ENCODE measurements at regions not wholly inside any gene's neighbourhood (a gene's known extent, or its start where the extent isn't known, plus 50 kb on each side); places are given as distances from the start of the nearest gene placed in this dataset.
"Not testable (repeated sequence)": the region's sequence is repeated elsewhere in the genome, so short reads cannot be mapped to it uniquely, and the experiment has no call there.

DNA sequence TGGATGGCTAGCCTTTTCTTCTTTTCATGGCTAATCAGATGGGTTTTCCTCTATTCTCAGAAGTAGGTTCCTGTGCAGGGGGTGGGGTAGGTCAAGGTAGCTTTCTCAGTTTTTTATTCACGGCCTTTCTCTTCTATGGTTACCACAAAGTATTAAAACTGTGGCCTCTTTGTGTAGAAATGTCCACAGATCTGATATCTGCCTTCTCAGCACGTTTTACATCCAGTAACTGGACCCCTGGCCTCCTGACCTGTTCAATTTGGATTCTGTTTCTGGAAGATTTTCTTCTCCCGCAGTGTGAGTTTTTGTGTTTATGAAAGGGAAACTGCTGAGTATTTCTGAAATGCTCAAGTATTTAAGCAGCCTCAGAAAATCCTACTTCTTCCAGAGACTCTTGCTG, 688.5 kb downstream of the RAPGEF2 start:
- no peak overlapping the region for H3K27ac ChIP-seq (ENCODE audit: low read length)
- no peaks in the 10 kb centered on the region for H3K4me1 ChIP-seq (ENCODE audit: insufficient read depth, low read length)

DNA sequence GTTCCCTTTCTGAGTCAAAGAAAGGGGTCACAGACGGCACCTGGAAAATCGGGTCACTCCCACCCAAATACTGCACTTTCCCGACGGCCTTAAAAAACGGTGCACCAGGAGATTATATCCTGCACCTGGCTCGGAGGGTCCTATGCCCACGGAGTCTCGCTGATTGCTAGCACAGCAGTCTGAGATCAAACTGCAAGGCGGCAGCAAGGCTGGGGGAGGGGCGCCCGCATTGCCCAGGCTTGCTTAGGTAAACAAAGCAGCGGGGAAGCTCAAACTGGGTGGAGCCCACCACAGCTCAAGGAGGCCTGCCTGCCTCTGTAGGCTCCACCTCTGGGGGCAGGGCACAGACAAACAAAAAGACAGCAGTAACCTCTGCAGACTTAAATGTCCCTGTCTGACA, 701.7 kb downstream of the RAPGEF2 start:
- not testable (repeated sequence) for H3K4me1 ChIP-seq (ENCODE audit: insufficient read depth, low read length); H3K27me3 ChIP-seq (ENCODE audit: insufficient read depth, low read length); H3K36me3 ChIP-seq (ENCODE audit: insufficient read depth, low read depth, low read length); H3K4me3 ChIP-seq (ENCODE audit: low read length); H3K27ac ChIP-seq (ENCODE audit: low read length); H3K9me3 ChIP-seq (ENCODE audit: insufficient read depth, low read depth, low read length); H3K9ac ChIP-seq (ENCODE audit: low read depth, low read length)

More for the DNA sequence above, 688.5 kb downstream of the RAPGEF2 start:
- no peaks in the 10 kb centered on the region for H3K27me3 ChIP-seq (ENCODE audit: insufficient read depth, low read length)
- H3K9ac ChIP-seq (ENCODE audit: low read depth, low read length) = no peak overlapping the region
- H3K36me3 ChIP-seq (ENCODE audit: insufficient read depth, low read depth, low read length) = no peaks in the 10 kb centered on the region
- no peak overlapping the region for H3K4me3 ChIP-seq (ENCODE audit: low read length)
- no peaks in the 10 kb centered on the region for H3K9me3 ChIP-seq (ENCODE audit: insufficient read depth, low read depth, low read length)

DNA sequence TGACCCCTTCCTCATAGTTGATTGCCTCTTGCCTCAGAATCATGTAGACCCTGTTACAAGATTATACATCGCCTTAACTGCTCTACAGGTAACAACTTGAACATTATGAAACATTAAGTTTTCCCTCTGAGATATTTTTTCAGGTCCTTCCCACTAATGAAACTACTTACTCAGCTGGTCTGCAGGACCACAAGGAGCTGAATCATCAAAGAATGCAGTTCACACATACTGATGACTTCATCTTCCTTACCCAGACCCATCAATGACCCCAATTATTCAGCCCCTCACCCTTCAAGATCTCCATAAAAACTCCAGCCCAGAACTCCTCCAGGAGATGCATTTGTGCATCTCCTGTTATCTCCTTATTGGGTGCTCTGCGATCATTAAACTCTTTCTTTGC, 720.9 kb downstream of the RAPGEF2 start:
- Histone ChIP-seq H3K9me3 (ENCODE audit: insufficient read depth, low read depth, low read length) (no peaks in the 10 kb centered on the region), H3K4me3 (ENCODE audit: low read length) (no peak overlapping the region), H3K9ac (ENCODE audit: low read depth, low read length) (no peak overlapping the region), H3K27ac (ENCODE audit: low read length) (no peak overlapping the region), H3K36me3 (ENCODE audit: insufficient read depth, low read depth, low read length) (no peaks in the 10 kb centered on the region), H3K27me3 (ENCODE audit: insufficient read depth, low read length) (no peaks in the 10 kb centered on the region), H3K4me1 (ENCODE audit: insufficient read depth, low read length) (no peaks in the 10 kb centered on the region)

DNA sequence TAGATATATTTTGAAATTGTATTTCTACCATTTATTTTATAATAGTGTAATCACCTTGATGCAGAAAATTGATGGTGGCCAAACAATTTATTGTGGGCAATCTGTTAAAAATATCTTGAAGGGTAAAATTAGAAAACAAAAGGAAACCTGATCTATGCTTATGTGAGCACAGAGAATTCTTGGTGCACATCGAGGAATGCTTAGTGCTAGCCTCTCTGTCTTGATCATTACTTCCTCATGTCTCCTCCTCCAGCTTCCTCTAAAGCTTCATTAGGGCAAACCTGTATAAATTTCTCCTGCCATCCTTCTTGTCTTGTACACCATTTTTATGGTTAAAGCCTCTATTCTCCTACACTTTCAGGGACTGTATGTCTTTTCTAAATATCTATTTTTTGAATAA, 725.8 kb downstream of the RAPGEF2 start:
- Histone ChIP-seq H3K27me3 (ENCODE audit: insufficient read depth, low read length) (no peaks in the 10 kb centered on the region), H3K4me3 (ENCODE audit: low read length) (no peak overlapping the region), H3K4me1 (ENCODE audit: insufficient read depth, low read length) (no peaks in the 10 kb centered on the region), H3K9me3 (ENCODE audit: insufficient read depth, low read depth, low read length) (no peaks in the 10 kb centered on the region), H3K36me3 (ENCODE audit: insufficient read depth, low read depth, low read length) (no peaks in the 10 kb centered on the region), H3K9ac (ENCODE audit: low read depth, low read length) (no peak overlapping the region), H3K27ac (ENCODE audit: low read length) (no peak overlapping the region)

DNA sequence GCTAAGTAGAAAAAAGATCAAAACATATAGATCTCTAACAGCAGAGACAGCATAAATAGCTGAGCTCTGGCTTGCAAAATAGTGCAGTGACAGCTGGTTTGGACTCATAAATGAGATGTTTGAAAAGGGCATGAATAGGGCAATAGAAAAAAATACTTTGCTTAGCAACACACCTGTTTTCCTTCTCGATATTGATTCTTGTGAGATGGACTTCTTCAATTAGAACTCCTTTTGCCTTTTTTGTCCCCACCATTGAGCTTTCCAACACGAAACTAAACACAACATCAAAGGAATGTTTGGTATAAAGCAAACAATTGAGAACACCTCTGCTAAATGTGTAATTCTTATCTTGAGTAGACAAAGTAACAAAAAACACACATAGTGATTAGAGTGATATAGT, 726.3 kb downstream of the RAPGEF2 start:
- no peak overlapping the region for H3K9ac ChIP-seq (ENCODE audit: low read depth, low read length)

DNA sequence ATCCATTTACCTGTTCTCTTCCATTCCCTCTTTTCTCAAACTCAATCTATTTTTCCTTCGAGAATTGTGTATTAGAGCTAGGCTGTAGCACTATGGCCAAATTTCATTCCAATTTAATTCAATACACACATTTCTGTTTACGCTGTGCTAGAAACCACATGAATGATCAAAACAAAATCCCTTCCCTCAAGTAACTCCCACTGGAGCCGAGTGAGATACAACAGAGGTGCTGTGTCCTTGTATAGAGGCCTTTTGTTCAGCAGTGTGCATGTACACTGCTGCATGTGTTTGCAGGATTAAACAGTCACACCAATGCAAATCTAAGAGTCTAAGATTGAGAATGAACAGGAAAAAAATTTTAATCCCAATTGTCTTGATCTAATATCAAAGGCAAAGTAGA, 734.2 kb downstream of the RAPGEF2 start:
- no peak overlapping the region for H3K9ac ChIP-seq (ENCODE audit: low read depth, low read length)
- H3K36me3 ChIP-seq (ENCODE audit: insufficient read depth, low read depth, low read length) = no peaks in the 10 kb centered on the region
- no peaks in the 10 kb centered on the region for H3K27me3 ChIP-seq (ENCODE audit: insufficient read depth, low read length)
- no peak overlapping the region for H3K27ac ChIP-seq (ENCODE audit: low read length)
- no peaks in the 10 kb centered on the region for H3K9me3 ChIP-seq (ENCODE audit: insufficient read depth, low read depth, low read length)
- H3K4me3 ChIP-seq (ENCODE audit: low read length) = no peak overlapping the region
- H3K4me1 ChIP-seq (ENCODE audit: insufficient read depth, low read length) = no peaks in the 10 kb centered on the region

More for the DNA sequence above, 726.3 kb downstream of the RAPGEF2 start:
- Histone ChIP-seq H3K9me3 (ENCODE audit: insufficient read depth, low read depth, low read length) (no peaks in the 10 kb centered on the region), H3K4me3 (ENCODE audit: low read length) (no peak overlapping the region), H3K4me1 (ENCODE audit: insufficient read depth, low read length) (no peaks in the 10 kb centered on the region), H3K36me3 (ENCODE audit: insufficient read depth, low read depth, low read length) (no peaks in the 10 kb centered on the region), H3K27me3 (ENCODE audit: insufficient read depth, low read length) (no peaks in the 10 kb centered on the region), H3K27ac (ENCODE audit: low read length) (no peak overlapping the region)

DNA sequence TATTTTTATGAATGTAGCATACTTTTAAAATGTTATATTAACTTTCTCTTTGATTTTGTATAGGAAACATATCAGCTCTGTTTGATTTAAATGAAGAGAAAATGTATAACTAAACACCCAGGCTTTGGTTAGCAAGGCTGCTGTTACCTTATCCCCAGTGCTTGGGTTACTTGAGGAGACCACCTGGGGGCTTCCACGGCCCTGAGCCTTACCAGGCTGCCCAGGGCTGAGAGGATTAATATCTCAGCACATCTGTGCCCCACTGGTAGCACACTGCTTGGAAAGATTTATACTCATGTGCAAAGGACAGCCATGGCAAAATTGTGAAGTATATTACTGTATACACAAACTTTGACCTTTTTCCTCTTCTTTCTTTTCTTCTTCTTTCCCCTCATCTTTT, 752.9 kb downstream of the RAPGEF2 start:
- H3K9me3 ChIP-seq (ENCODE audit: insufficient read depth, low read depth, low read length) = no peaks in the 10 kb centered on the region
- no peaks in the 10 kb centered on the region for H3K36me3 ChIP-seq (ENCODE audit: insufficient read depth, low read depth, low read length)
- H3K27ac ChIP-seq (ENCODE audit: low read length) = no peak overlapping the region
- H3K4me3 ChIP-seq (ENCODE audit: low read length) = no peak overlapping the region
- H3K9ac ChIP-seq (ENCODE audit: low read depth, low read length) = no peak overlapping the region
- H3K4me1 ChIP-seq (ENCODE audit: insufficient read depth, low read length) = 0 out of 2 replicates have a peak, but pooled peaks cover 3% of the 10 kb centered on the region
- no peaks in the 10 kb centered on the region for H3K27me3 ChIP-seq (ENCODE audit: insufficient read depth, low read length)

DNA sequence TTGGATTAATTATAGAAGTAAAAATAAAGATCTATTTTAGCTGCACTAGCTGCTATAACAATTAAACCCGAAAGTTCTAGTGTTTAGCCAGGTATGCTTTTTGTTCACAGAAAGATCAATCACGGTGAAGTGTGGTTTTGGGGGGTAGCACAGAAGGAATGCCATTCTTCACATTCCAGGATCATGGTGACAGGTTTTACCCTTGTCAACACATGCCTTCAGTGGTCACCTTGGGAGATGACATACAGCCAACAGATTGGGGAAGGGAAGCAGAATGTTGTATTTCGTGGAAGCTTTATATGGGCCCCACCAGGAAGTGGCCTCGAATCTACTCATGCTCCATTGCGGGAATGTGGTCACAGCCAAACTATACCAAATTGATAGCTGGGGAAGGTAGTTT, 753.6 kb downstream of the RAPGEF2 start:
- Histone ChIP-seq H3K27ac (ENCODE audit: low read length) (no peak overlapping the region), H3K9me3 (ENCODE audit: insufficient read depth, low read depth, low read length) (no peaks in the 10 kb centered on the region), H3K36me3 (ENCODE audit: insufficient read depth, low read depth, low read length) (no peaks in the 10 kb centered on the region), H3K27me3 (ENCODE audit: insufficient read depth, low read length) (no peaks in the 10 kb centered on the region), H3K4me3 (ENCODE audit: low read length) (no peak overlapping the region), H3K9ac (ENCODE audit: low read depth, low read length) (no peak overlapping the region), H3K4me1 (ENCODE audit: insufficient read depth, low read length) (0 out of 2 replicates have a peak, but pooled peaks cover 3% of the 10 kb centered on the region)

DNA sequence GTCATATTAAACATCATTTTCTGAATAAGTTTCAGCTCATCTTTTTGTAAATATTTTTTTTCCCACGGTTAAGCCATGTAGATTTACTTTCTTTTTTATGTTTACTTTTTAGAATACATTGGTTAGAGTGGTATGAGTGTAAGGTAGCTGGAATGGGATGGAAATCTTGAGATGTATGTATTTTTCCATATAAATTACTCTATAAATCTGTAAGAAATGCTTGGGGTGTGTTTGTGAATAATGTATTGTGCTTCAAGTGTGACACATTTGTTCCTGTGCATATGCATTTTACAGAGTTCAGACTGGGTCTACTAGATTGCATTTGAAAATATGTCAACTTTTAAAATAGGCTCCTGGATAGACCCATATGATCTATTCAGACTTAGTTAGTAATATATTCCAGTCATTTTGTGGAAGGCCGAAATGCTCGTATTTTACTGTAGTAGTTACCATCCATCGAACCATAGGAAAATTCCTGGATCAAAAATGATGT, 756.8 kb downstream of the RAPGEF2 start:
- no peak overlapping the region for H3K9ac ChIP-seq (ENCODE audit: low read depth, low read length)
- no peak overlapping the region for H3K27ac ChIP-seq (ENCODE audit: low read length)
- H3K27me3 ChIP-seq (ENCODE audit: insufficient read depth, low read length) = no peaks in the 10 kb centered on the region
- no peaks in the 10 kb centered on the region for H3K36me3 ChIP-seq (ENCODE audit: insufficient read depth, low read depth, low read length)
- 0 out of 2 replicates have a peak, but pooled peaks cover 3% of the 10 kb centered on the region for H3K4me1 ChIP-seq (ENCODE audit: insufficient read depth, low read length)
- no peaks in the 10 kb centered on the region for H3K9me3 ChIP-seq (ENCODE audit: insufficient read depth, low read depth, low read length)
- H3K4me3 ChIP-seq (ENCODE audit: low read length) = no peak overlapping the region

DNA sequence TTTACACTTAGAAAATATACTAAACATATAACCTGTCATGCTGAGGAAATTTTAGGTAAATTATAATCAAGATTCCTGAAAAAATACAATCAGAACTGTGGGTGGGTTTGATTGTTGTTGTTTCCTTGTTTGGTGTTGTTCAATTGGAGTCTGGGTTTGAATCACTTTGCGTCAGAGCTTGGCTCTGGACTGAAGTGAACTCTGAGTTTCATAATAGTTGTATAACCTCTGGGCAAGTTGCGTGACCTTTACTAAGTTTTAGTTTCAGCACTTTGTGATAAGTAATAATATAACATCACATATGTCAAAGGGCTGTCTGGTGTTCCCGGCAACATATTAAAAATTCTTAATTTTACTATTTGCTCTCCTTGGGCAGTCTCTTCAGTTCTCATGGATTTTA, 758.1 kb downstream of the RAPGEF2 start:
- H3K4me1 ChIP-seq (ENCODE audit: insufficient read depth, low read length) = 0 out of 2 replicates have a peak, but pooled peaks cover 3% of the 10 kb centered on the region
- no peaks in the 10 kb centered on the region for H3K9me3 ChIP-seq (ENCODE audit: insufficient read depth, low read depth, low read length)
- no peaks in the 10 kb centered on the region for H3K36me3 ChIP-seq (ENCODE audit: insufficient read depth, low read depth, low read length)
- no peak overlapping the region for H3K9ac ChIP-seq (ENCODE audit: low read depth, low read length)
- H3K27ac ChIP-seq (ENCODE audit: low read length) = no peak overlapping the region
- H3K27me3 ChIP-seq (ENCODE audit: insufficient read depth, low read length) = no peaks in the 10 kb centered on the region
- H3K4me3 ChIP-seq (ENCODE audit: low read length) = no peak overlapping the region

DNA sequence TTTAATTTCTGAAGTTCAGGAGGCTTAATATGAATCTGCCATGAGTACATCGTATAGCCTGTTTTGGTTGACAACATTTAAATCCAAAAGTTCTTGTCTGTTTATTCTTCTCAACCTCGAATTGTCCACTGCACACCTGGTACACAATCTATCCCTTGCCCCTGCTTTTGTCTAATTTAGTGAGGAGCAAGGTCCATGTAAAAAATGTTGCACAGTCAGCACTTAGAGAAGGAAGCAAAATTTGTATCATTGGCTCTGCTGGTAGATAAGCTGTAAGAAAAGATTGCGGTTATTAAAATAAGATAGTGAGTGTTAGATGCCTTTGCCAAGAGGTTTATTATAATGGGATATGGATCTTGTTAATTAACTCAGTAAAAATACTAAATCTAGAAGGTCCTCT, 761.5 kb downstream of the RAPGEF2 start:
- no peaks in the 10 kb centered on the region for H3K4me1 ChIP-seq (ENCODE audit: insufficient read depth, low read length)
- no peaks in the 10 kb centered on the region for H3K36me3 ChIP-seq (ENCODE audit: insufficient read depth, low read depth, low read length)
- no peak overlapping the region for H3K4me3 ChIP-seq (ENCODE audit: low read length)
- no peak overlapping the region for H3K27ac ChIP-seq (ENCODE audit: low read length)
- H3K9me3 ChIP-seq (ENCODE audit: insufficient read depth, low read depth, low read length) = no peaks in the 10 kb centered on the region
- H3K27me3 ChIP-seq (ENCODE audit: insufficient read depth, low read length) = no peaks in the 10 kb centered on the region
- no peak overlapping the region for H3K9ac ChIP-seq (ENCODE audit: low read depth, low read length)

DNA sequence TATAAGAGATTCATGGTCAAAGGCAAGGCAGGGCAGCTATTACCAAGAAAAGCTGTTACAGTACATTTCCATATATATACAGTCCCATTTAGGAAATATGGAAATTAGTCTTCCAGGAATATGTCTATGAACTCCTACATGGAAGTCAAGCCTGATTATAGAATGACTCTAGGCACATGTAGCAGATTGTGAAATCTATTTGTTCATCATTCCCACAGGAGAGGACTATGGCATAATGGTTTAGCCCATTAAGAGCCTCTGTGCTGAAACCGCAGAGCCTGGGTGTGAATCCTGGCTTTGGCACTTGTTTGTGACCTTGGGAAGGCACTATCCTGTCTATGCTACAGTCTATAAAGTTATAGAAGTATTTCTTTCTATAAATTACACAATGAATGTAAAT, 764.8 kb downstream of the RAPGEF2 start:
- no peaks in the 10 kb centered on the region for H3K9me3 ChIP-seq (ENCODE audit: insufficient read depth, low read depth, low read length)

DNA sequence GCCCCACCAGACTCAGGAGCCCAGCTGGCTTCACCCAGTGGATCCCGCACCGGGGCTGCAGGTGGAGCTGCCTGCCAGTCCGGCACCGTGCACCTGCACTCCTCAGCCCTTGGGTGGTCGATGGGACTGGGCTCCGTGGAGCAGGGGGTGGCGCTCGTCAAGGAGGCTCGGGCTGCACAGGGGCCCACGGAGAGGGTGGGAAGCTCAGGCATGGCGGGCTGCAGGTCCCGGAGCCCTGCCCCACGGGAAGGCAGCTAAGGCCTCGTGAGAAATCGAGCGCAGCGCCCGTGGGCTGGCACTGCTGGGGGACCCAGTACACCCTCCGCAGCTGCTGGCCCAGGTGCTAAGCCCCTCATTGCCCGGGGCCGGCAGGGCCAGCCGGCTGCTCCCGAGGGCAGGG, 766.1 kb downstream of the RAPGEF2 start:
- H3K36me3 ChIP-seq (ENCODE audit: insufficient read depth, low read depth, low read length); H3K4me3 ChIP-seq (ENCODE audit: low read length); H3K4me1 ChIP-seq (ENCODE audit: insufficient read depth, low read length); H3K9me3 ChIP-seq (ENCODE audit: insufficient read depth, low read depth, low read length); H3K27ac ChIP-seq (ENCODE audit: low read length); H3K9ac ChIP-seq (ENCODE audit: low read depth, low read length); H3K27me3 ChIP-seq (ENCODE audit: insufficient read depth, low read length): not testable (repeated sequence)

More for the DNA sequence above, 764.8 kb downstream of the RAPGEF2 start:
- Histone ChIP-seq H3K27ac (ENCODE audit: low read length) (no peak overlapping the region), H3K36me3 (ENCODE audit: insufficient read depth, low read depth, low read length) (no peaks in the 10 kb centered on the region), H3K27me3 (ENCODE audit: insufficient read depth, low read length) (no peaks in the 10 kb centered on the region), H3K9ac (ENCODE audit: low read depth, low read length) (no peak overlapping the region), H3K4me1 (ENCODE audit: insufficient read depth, low read length) (no peaks in the 10 kb centered on the region), H3K4me3 (ENCODE audit: low read length) (no peak overlapping the region)
